Activated T-cell treated with anti-CD3 and anti-CD28 coated beads for 4 hours (primary cell): ENCODE measurements at regions not wholly inside any gene's neighbourhood (a gene's known extent, or its start where the extent isn't known, plus 50 kb on each side); places are given as distances from the start of the nearest gene placed in this dataset.
"Not testable (repeated sequence)": the region's sequence is repeated elsewhere in the genome, so short reads cannot be mapped to it uniquely, and the experiment has no call there.

ENCODE experiments used
- DNase-seq: peaks from one replicate; pipeline ENCODE4 v3.0.0-alpha.2; 2020

DNA sequence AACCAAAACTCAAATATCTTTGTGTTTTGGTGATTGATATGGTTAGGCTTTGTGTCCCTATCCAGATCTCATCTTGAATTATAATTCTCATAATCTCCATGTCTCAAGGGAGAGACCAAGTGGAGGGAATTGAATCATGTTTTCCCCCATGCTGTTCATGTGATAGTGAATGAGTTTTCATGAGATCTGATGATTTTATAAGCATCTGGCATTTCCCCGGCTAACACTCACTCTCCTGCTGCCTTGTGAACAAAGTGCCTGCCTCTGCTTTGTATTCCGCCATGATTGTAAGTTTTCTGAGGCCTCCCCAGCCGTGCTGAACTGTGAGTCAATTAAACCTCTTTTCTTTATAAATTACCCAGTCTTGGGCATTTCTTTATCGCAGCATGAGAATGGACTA lies 419.5 kb downstream of the SH2D4B start:
- DNase-seq = no peak

- DNase-seq = no peak
These were observed 426.5 kb downstream of the SH2D4B start for GRCh38 chr10:80964179-80964578.

DNA sequence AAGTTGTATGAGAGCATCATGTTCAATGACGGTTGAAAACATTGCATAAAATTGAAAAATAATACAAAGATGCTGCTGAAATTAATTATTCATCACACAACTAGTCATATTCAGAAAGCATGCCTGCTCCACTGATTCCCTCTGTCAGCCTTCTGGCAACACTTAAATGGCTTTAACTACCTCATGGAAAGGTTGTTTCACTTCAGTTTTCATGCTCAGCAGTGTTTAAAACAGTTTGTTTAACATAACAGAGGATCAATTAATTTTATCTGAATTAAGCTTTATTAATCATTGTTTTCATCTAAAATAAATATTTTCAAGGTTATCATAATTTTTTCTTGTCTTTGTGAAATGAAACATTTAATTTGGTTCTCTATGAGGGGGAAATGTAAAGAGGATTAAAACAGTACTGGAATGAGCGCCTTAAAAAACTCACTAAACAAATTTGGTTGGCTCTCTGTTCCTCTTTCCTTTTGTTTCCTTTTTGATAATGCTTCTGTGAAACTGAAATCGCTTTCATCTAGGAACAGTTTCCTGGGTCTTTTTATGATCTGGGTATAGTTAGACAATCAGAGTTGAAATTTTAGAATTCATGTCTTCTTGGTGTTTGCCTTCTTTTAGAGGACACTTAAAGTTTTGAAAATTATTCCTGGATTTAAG lies 427.4 kb downstream of the SH2D4B start:
- no peak for DNase-seq

GRCh38 chr10:80966326-80966986 lies 428.8 kb downstream of the SH2D4B start:
- no peak for DNase-seq

- not testable (repeated sequence) for DNase-seq
These were observed 429.7 kb downstream of the SH2D4B start for GRCh38 chr10:80967357-80967756.

GRCh38 chr10:80968903-80969302 lies 431.2 kb downstream of the SH2D4B start:
- no peak for DNase-seq

DNA sequence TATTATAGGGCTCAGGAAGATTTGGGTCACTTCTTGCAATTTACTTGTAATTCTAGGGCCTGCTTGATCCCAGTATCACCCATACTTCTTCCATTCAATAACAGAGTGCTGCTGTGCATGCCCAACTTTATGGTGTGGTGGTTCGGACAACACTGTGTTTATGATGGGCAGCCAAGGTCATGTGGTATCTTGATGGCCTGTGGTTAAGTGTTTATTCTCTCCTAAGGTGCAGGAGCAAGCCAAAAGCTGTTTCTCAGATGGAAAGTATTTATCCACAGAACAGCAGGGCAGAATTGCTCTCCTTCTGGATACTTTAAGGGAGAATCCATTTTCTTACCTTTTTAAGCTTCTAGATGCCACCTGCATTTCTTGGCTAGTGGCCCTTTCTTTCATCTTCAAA lies 433.8 kb downstream of the SH2D4B start:
- no peak for DNase-seq

DNA sequence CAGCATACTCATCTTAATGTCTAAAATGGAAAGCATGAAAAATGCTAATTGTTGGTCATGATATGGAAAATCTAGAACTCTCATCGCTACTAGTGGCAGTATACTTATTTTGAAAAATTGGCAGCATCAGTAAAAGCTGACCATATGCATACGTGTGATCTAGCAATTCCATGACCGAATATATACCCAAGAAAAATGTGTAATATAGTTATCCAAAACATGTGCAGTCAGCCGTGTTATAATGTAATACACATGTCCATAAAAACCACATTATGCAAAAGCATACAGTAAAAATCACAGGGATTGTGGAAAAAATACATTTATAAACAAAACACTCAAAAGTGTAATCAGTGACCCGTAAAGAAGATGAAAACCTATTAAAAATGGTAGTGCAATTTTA lies 439.0 kb downstream of the SH2D4B start:
- no peak for DNase-seq

DNA sequence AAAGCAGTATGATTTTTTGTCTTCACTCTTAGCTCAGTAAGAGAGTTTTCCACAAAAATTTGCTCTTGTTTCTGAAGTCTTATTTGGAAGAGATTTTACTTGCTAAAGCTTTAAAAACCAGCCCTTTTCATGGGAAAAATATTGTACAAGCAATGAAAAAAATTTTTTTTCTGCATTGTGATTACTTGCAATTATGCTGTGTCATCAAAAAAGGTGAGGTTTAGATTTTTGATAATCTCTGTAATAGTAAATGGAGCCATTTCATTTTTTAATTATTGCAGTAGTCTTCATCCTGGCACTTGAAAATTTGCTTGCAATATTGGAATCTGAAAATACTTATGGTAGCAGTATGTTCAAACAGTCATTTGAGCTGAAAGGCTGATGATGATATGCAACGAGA lies 447.4 kb downstream of the SH2D4B start:
- no peak for DNase-seq

GRCh38 chr10:80986596-80986995 lies 448.9 kb downstream of the SH2D4B start:
- no peak for DNase-seq

- DNase-seq = no peak
These were observed 451.1 kb downstream of the SH2D4B start for GRCh38 chr10:80988755-80989154.

DNA sequence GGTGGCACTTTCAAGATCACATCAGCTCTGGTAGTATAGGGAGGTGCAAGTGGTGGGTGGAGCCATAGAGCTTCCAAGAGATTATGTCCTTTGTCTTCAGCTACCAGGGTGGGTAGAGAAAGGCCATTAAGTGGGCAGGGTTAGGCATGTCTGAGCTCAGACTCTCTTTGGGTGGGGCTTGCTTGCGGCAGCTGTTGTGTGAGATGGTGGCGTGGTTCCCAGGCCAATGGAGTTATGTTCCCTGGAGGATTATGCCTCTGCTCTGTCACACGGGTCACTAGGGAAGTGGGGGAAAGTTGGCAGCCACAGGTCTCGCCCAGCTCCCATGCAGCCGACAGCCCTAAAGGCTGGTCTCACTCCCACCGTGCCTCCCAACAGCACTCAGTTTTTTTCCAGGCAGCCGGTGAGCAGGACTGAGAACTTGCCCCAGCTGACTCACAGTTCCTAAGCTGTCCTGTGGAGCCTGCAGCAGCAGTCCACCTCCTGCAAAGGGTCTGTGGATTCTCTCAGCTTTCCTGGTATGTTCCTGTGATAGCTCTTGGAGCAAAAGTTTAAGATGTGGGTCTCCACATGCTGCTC lies 459.0 kb downstream of the SH2D4B start:
- no peak for DNase-seq

DNA sequence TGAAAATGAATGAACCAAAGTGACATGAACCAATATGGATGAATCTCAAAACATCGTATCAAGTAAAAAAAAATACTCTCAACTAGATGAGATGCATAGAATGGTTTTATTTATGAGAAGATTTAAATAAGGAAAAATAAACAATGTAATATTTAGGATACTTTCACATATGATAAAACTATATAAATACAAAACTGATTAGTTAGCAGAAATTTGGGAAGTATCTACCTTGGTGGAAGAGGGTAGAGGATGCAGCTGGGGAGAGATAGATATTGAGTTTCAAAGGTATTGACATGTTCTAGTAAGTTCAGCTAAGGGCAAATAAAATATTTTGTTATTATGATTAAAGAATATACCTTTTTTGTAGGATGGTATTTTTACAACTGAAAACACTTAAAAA lies 463.1 kb downstream of the SH2D4B start:
- DNase-seq = no peak

DNA sequence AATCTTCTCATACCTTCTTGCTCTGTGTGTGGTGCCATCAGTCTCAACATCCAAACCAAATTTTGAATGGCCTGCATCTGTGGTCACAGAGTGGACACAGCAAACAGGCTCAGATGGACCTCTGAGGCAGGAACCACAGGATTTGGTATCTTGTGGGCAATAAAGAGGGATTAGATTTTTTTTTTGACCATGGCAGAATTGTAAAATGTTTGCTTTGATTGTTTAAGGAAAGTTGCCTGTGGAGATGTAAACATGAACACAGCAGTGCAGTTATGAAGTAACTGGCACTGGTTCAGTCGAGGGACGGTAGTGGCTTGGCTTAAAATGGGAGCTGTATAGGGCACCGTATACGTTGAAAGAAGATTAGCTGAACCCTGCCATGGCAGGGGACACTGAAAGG lies 464.7 kb downstream of the SH2D4B start:
- DNase-seq = no peak

DNA sequence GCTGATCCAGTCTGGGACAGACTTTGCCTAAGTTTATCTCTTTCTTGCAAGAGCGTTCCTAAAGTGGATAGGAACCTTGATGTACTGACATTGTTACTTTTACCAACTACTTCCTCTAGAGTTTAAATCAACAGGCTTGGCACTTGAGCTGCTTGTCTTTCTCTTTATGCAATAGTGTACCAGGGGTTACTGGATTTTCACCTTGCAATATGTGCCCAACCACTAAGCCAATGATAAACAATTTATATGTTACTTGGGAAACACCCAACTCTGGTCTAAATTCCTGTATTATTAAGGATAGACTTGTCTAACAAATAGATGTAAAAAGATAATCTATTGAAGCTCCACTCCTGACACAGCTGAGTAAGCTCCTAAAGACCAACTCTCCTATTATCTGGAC lies 470.2 kb downstream of the SH2D4B start:
- no peak for DNase-seq

GRCh38 chr10:81008726-81009125 lies 471.0 kb downstream of the SH2D4B start:
- no peak for DNase-seq

DNA sequence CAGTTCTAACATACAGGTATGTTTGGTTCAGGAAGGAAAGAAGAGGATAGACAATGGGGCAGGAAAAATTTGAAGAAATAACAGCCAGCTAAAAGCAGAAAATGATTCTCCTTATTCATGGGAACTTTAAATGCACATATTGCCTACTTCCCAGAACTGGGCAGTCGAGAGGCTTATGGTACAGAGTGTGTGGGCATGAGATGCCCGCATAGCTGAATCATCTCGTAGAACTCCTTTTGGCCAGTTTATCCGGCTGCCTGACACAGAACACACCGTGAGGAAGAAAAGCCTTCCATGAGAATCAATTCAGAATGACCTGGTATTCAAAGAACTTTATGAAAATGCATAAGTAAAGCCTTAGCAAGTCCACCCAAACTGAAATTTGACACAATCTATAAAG lies 471.6 kb downstream of the SH2D4B start:
- no peak for DNase-seq

- DNase-seq = no peak
These were observed 476.1 kb downstream of the SH2D4B start for GRCh38 chr10:81013771-81014170.

GRCh38 chr10:81019029-81019890 lies 481.6 kb downstream of the SH2D4B start:
- no peak for DNase-seq

- DNase-seq = no peak
These were observed 483.9 kb downstream of the SH2D4B start for GRCh38 chr10:81021428-81022129.

- DNase-seq = no peak
These were observed 488.9 kb downstream of the SH2D4B start for GRCh38 chr10:81026591-81026990.

DNA sequence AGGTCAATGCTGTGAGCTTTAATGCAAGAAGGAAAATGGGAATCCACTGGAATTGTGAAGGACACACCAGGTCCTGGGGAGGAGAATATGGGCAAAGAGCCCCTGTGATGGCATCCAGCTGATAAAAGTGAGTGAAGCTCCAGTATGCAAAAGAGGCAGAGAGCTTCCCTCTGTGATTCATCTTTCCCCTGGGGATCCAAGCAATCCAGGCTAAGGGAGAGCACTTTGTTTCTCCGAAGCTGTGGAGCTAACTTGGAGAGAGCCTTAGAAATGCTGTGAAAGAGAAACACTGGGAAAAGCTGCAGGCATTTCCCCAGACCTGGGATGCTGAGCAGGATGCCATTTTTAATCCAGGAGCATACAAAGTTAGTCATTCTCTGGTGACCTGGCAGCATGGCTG lies 489.5 kb downstream of the SH2D4B start:
- no peak for DNase-seq

DNA sequence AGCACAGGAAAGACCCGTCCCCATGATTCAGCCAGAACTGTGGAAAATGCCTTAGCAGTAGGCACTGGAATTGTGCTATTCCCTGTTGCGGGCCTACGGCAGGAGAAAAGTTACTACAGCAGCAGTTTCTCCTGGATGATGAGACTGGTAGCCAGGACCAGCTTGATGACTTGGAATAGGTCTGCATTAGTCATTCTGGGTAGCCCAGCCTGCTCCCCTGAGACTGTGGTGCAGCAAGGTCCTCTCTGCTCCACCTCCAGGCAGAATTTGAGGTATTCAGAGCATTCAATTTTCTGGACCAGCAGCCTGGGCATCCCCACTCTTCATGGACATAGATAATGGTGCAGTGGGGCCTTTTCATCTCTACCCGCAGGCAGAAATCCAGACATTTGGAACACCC lies 490.0 kb downstream of the SH2D4B start:
- no peak for DNase-seq
